ENCODE measurements at regions not wholly inside any gene's neighbourhood (a gene's known extent, or its start where the extent isn't known, plus 50 kb on each side); places are given as distances from the start of the nearest gene placed in this dataset.

DNA sequence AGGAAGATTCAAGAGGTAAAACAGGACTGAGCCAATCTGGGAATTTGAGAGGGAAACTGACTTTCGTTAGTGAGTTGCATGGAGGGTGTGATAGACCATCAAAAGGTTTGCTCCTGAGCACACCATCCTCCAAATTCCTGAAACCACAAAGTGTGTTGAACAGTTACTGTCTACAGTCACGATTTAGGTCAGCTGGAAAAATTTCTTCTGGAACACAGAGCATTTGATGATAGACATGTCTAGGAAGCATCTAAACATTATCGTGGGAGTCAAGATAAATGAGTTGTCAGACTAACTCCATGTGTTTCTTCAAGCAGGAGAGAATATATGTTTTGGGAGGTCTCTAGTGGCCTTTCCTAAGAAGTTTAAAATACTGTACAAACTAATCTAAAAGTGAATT lies 449.4 kb upstream of the SLC14A2 start:
- no peaks in the 10 kb centered on the region for H3K4me1 ChIP-seq
- H3K4me2 ChIP-seq: no peak overlapping the region
- no peaks in the 10 kb centered on the region for H3K36me3 Mint-ChIP-seq

DNA sequence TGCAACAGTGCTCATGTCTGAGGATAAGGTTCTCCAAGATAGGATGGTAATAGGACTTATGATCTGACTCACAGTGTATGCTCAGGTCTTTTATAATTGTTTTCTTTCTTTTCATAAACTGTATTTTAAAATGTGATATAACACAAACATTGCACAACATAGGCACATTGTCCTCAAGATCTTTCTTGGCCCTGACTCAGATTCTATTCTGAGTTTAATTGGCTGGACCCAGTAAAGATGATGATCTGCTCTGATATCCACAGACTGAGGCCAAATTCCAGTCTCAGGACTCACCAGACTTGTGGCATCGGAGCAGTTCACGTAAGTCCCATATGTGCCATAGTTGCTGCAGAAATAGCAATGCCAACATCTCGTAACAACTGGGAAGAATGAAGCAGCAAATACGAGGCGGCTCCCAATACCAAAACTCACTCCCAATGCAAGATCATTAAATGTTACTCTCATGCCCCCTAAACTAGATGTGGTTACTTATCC lies 448.9 kb upstream of the SLC14A2 start:
- no peaks in the 10 kb centered on the region for H3K9me3 ChIP-seq (ENCODE audit: low read depth)
- DNase-seq (ENCODE audit: low spot score): no peak
- H3K9me3 Mint-ChIP-seq: no peaks in the 10 kb centered on the region
- no peaks in the 10 kb centered on the region for H3K27me3 ChIP-seq
- H3K36me3 ChIP-seq: no peaks in the 10 kb centered on the region
- H3K4me3 ChIP-seq: no peak overlapping the region
- H3K9ac ChIP-seq: no peak overlapping the region
- no peaks in the 10 kb centered on the region for H3K79me2 ChIP-seq (ENCODE audit: low read depth)
- no peaks in the 10 kb centered on the region for H3K4me1 Mint-ChIP-seq
- TF ChIP-seq EZH2 (IDR thresholded peaks at IDR 0.05): no peak
- no peak for TF ChIP-seq EZH2phosphoT487 (IDR thresholded peaks at IDR 0.05)
- TF ChIP-seq, protein P1, sequence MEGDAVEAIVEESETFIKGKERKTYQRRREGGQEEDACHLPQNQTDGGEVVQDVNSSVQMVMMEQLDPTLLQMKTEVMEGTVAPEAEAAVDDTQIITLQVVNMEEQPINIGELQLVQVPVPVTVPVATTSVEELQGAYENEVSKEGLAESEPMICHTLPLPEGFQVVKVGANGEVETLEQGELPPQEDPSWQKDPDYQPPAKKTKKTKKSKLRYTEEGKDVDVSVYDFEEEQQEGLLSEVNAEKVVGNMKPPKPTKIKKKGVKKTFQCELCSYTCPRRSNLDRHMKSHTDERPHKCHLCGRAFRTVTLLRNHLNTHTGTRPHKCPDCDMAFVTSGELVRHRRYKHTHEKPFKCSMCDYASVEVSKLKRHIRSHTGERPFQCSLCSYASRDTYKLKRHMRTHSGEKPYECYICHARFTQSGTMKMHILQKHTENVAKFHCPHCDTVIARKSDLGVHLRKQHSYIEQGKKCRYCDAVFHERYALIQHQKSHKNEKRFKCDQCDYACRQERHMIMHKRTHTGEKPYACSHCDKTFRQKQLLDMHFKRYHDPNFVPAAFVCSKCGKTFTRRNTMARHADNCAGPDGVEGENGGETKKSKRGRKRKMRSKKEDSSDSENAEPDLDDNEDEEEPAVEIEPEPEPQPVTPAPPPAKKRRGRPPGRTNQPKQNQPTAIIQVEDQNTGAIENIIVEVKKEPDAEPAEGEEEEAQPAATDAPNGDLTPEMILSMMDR (IDR thresholded peaks at IDR 0.05): no peak
- no peak overlapping the region for H3K4me2 ChIP-seq
- no peak overlapping the region for H3K27ac Mint-ChIP-seq
- peaks cover 6% of the 10 kb centered on the region for H3K27me3 Mint-ChIP-seq (ENCODE audit: insufficient read depth, low read depth)
- no peaks in the 10 kb centered on the region for H3K36me3 Mint-ChIP-seq
- no peak overlapping the region for H3K27ac ChIP-seq
- H3F3A ChIP-seq (ENCODE audit: low read depth): no peaks in the 10 kb centered on the region
- no peak overlapping the region for H2AFZ ChIP-seq (replicated peaks)
- H3K4me3 Mint-ChIP-seq: no peak overlapping the region
- H3K4me1 ChIP-seq: no peaks in the 10 kb centered on the region
- no peaks in the 10 kb centered on the region for H4K20me1 ChIP-seq (ENCODE audit: low read depth)

More for the DNA sequence above, 449.4 kb upstream of the SLC14A2 start:
- Mint-ChIP-seq H3K27me3 (ENCODE audit: insufficient read depth, low read depth) (peaks cover 6% of the 10 kb centered on the region), H3K4me3 (no peak overlapping the region), H3K4me1 (no peaks in the 10 kb centered on the region), H3K9me3 (no peaks in the 10 kb centered on the region), H3K27ac (no peak overlapping the region)
- H3K36me3 ChIP-seq: no peaks in the 10 kb centered on the region
- no peaks in the 10 kb centered on the region for H3F3A ChIP-seq (ENCODE audit: low read depth)
- no peaks in the 10 kb centered on the region for H3K27me3 ChIP-seq
- H3K9ac ChIP-seq: no peak overlapping the region
- no peak overlapping the region for H3K4me3 ChIP-seq
- H4K20me1 ChIP-seq (ENCODE audit: low read depth): no peaks in the 10 kb centered on the region
- no peaks in the 10 kb centered on the region for H3K79me2 ChIP-seq (ENCODE audit: low read depth)
- DNase-seq (ENCODE audit: low spot score): no peak
- H2AFZ ChIP-seq (replicated peaks): no peak overlapping the region
- TF ChIP-seq EZH2phosphoT487 (IDR thresholded peaks at IDR 0.05): no peak
- TF ChIP-seq, protein P1 (IDR thresholded peaks at IDR 0.05): no peak
- TF ChIP-seq EZH2 (IDR thresholded peaks at IDR 0.05): no peak
- no peaks in the 10 kb centered on the region for H3K9me3 ChIP-seq (ENCODE audit: low read depth)
- no peak overlapping the region for H3K27ac ChIP-seq

DNA sequence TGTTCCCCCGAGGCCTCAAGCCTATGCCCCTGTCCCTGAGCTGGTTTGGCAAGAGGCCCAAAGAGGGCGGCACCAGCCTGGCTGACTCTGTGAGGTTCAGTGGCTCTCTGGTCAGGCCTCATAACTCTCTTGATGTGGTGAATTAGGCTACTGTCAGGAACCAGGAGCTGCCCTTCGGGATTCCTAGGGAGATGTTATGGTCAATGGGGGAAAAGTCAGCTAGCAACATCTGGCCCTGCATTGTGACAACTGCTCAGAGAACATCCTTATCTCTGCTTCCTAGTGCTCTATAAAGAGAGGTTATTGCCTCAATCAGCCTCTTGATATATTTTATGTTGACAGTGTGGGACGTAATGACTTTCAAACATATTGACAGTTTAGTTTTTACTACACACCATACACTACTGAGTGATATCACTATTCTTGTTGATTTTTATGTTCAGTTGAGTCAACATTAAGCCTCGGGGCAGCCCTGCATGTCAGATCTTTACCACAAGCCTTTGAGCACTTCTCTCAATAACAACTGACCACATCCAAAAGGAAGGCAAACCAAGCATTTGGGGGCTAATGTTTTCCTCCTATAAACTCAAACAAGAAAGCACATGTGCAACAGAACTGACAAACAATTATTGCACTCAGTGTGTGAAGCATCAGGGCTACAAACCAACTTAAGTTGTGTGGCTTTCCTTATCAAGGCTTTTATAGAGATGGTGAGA lies 448.3 kb upstream of the SLC14A2 start:
- Mint-ChIP-seq H3K4me3 (no peak overlapping the region), H3K27me3 (ENCODE audit: insufficient read depth, low read depth) (peaks cover 6% of the 10 kb centered on the region), H3K36me3 (no peaks in the 10 kb centered on the region), H3K4me1 (no peaks in the 10 kb centered on the region), H3K9me3 (no peaks in the 10 kb centered on the region), H3K27ac (no peak overlapping the region)
- Histone ChIP-seq H3K79me2 (ENCODE audit: low read depth) (no peaks in the 10 kb centered on the region), H4K20me1 (ENCODE audit: low read depth) (no peaks in the 10 kb centered on the region), H3K9ac (no peak overlapping the region), H3K9me3 (ENCODE audit: low read depth) (no peaks in the 10 kb centered on the region), H3K4me1 (no peaks in the 10 kb centered on the region), H2AFZ (replicated peaks) (no peak overlapping the region), H3K27me3 (no peaks in the 10 kb centered on the region), H3K4me3 (no peak overlapping the region), H3F3A (ENCODE audit: low read depth) (no peaks in the 10 kb centered on the region), H3K27ac (no peak overlapping the region), H3K4me2 (no peak overlapping the region), H3K36me3 (no peaks in the 10 kb centered on the region)
- no peak for DNase-seq (ENCODE audit: low spot score)
- TF ChIP-seq EZH2 (IDR thresholded peaks at IDR 0.05) (no peak), EZH2phosphoT487 (IDR thresholded peaks at IDR 0.05) (no peak)
- TF ChIP-seq, protein P1 (IDR thresholded peaks at IDR 0.05): no peak
